HCT116 (cell line): ENCODE measurements at regions not wholly inside any gene's neighbourhood (a gene's known extent, or its start where the extent isn't known, plus 50 kb on each side); places are given as distances from the start of the nearest gene placed in this dataset.

Experiments
- CTCF ChIP-seq, 3 experiments: fragments of 200-600 bp in 1 of 3; sonication (generic) in 1 of 3; IDR thresholded peaks in 2 of 3; conservative IDR thresholded peaks in 1 of 3; 2 replicates each; pipeline ENCODE4 v1.5.1; 2012 to 2017; ENCODE audit warnings: low read depth in 2 of 3, low read length in 2 of 3, antibody characterized with exemption in 1 of 3, borderline replicate concordance in 1 of 3, control low read depth in 1 of 3, mild to moderate bottlenecking in 1 of 3, mixed read lengths in 1 of 3, mixed run types in 1 of 3, moderate library complexity in 1 of 3; ENCODE audit not compliant: insufficient read depth in 1 of 3
- JUND ChIP-seq: IDR thresholded peaks from 2 replicates; pipeline ENCODE4 v1.6.1; 2012
- POLR2A ChIP-seq: IDR thresholded peaks from 2 replicates; pipeline ENCODE4 v1.7.0; 2011; ENCODE audit warnings: borderline replicate concordance; ENCODE audit not compliant: insufficient read depth, insufficient read length; ENCODE audit errors: extremely low read depth
- RAD21 ChIP-seq: IDR thresholded peaks from 2 replicates; pipeline ENCODE4 v1.6.1; 2012; ENCODE audit warnings: low read depth, mild to moderate bottlenecking
- REST ChIP-seq: IDR thresholded peaks from 2 replicates; pipeline ENCODE4 v1.6.1; 2012; ENCODE audit warnings: low read depth
- SP1 ChIP-seq: IDR thresholded peaks from 2 replicates; pipeline ENCODE4 v1.6.1; 2012; ENCODE audit warnings: low read depth
- SRF ChIP-seq: IDR thresholded peaks from 2 replicates; pipeline ENCODE4 v1.6.1; 2012; ENCODE audit warnings: low read depth
- ZBTB33 ChIP-seq: IDR thresholded peaks from 2 replicates; pipeline ENCODE4 v1.6.1; 2011; ENCODE audit warnings: mild to moderate bottlenecking, low read length, moderate library complexity; ENCODE audit not compliant: insufficient replicate concordance; ENCODE audit errors: extremely low read depth
- ZNF274 ChIP-seq: fragments of 200-500 bp; sonication (Bioruptor generic); IDR thresholded peaks from 2 replicates; pipeline ENCODE4 v1.6.1; 2014; ENCODE audit warnings: mild to moderate bottlenecking, low read depth, low read length, inconsistent platforms

GRCh38 chr9:96057155-96057554 is 181.7 kb downstream of the ERCC6L2 start:
- no peak for TF ChIP-seq POLR2A
- no peak for TF ChIP-seq ZBTB33
- TF ChIP-seq CTCF (IDR thresholded peaks at IDR 0.05 in 2 of 3, conservative IDR thresholded peaks at IDR 0.05 in 1 of 3; ENCODE audit: borderline replicate concordance in 1 of 3, insufficient read depth in 1 of 3, low read depth in 2 of 3, low read length in 2 of 3) = no peak
- TF ChIP-seq ZNF274 = no peak
- no peak for TF ChIP-seq SRF
- no peak for TF ChIP-seq SP1
- no peak for TF ChIP-seq RAD21
- no peak for TF ChIP-seq REST
- no peak for TF ChIP-seq JUND
